B cell (primary cell): ENCODE measurements at regions not wholly inside any gene's neighbourhood (a gene's known extent, or its start where the extent isn't known, plus 50 kb on each side); places are given as distances from the start of the nearest gene placed in this dataset.

Experiments
- ATAC-seq: fragments of 200-7000 bp; cut with Tn5 transposase; one replicate; pipeline ENCODE4 v1.10.0; 2021; ENCODE audit warnings: low read depth, mild to moderate bottlenecking, moderate number of reproducible peaks, moderate library complexity
- CTCF ChIA-PET: fragments of 350-600 bp; sonication (Branson Sonifier 250); formaldehyde crosslinking; loops from one replicate; lab custom pipeline; 2021; ENCODE audit warnings: antibody characterized with exemption, inconsistent platforms; lab: Charles Lee
- POLR2A ChIA-PET: fragments of 350-600 bp; sonication (Branson Sonifier 250); formaldehyde crosslinking; loops from one replicate; lab custom pipeline; 2021; ENCODE audit warnings: antibody characterized with exemption; lab: Charles Lee
- DNase-seq: peaks from one replicate; pipeline ENCODE4 v3.0.0; 2013
- H2AFZ ChIP-seq: 2 replicates; pipeline ENCODE4 v1.6.1; 2012; ENCODE audit warnings: mild to moderate bottlenecking, low read depth, low read length; ENCODE audit not compliant: insufficient read depth, poor library complexity, severe bottlenecking
- H3K27ac ChIP-seq, 2 donors: 1 replicate in 1 of 2; 2 replicates in 1 of 2; pipeline ENCODE4 v1.5.1; 2012 to 2013; ENCODE audit warnings: low read length in 2 of 2, mild to moderate bottlenecking in 2 of 2, moderate library complexity in 1 of 2
- H3K27me3 ChIP-seq, 4 experiments: fragments of 200-600 bp in 1 of 4; sonication (generic) in 1 of 4; replicated peaks in 1 of 4; 1 replicate in 2 of 4; 2 replicates in 2 of 4; pipeline versions ENCODE4 v1.6.1 to v1.7.0; 2013 to 2016; ENCODE audit warnings: low read length in 3 of 4, mild to moderate bottlenecking in 2 of 4, mixed read lengths in 1 of 4, moderate library complexity in 1 of 4; ENCODE audit not compliant: insufficient read depth in 4 of 4, control insufficient read depth in 3 of 4; ENCODE audit errors: control extremely low read depth in 1 of 4
- H3K36me3 ChIP-seq, 2 experiments: replicated peaks in 1 of 2; 1 replicate in 1 of 2; 2 replicates in 1 of 2; pipeline versions ENCODE4 v1.6.1 to v1.7.1; 2013; ENCODE audit warnings: low read length in 1 of 2; ENCODE audit not compliant: insufficient read depth in 2 of 2, control insufficient read depth in 1 of 2; ENCODE audit errors: control extremely low read depth in 1 of 2, extremely low read depth in 1 of 2
- H3K4me1 ChIP-seq, 2 donors: fragments of 200-600 bp in 1 of 2; sonication (generic) in 1 of 2; 1 replicate in 1 of 2; 2 replicates in 1 of 2; pipeline versions ENCODE4 v1.5.1 to v1.6.1; 2013 to 2017; ENCODE audit warnings: low read length in 2 of 2; ENCODE audit not compliant: control insufficient read depth in 2 of 2, insufficient read depth in 2 of 2
- H3K4me2 ChIP-seq: replicated peaks from 2 replicates; pipeline ENCODE3; 2012; ENCODE audit warnings: mild to moderate bottlenecking, low read depth, low read length; ENCODE audit not compliant: poor library complexity, severe bottlenecking
- H3K4me3 ChIP-seq, 5 experiments: fragments of 200-600 bp in 1 of 5; sonication (generic) in 1 of 5; 1 replicate in 3 of 5; 2 replicates in 2 of 5; pipeline versions ENCODE4 v1.5.1 to v1.7.0; 2011 to 2016; ENCODE audit warnings: low read length in 4 of 5, mild to moderate bottlenecking in 4 of 5, low read depth in 2 of 5, control low read depth in 1 of 5, moderate library complexity in 1 of 5; ENCODE audit not compliant: insufficient read depth in 1 of 5; ENCODE audit errors: control extremely low read depth in 1 of 5, extremely low read depth in 1 of 5
- H3K79me2 ChIP-seq: fragments of 200-600 bp; sonication (generic); one replicate; pipeline ENCODE4 v1.6.0; 2016; ENCODE audit warnings: low read length; ENCODE audit not compliant: control insufficient read depth, insufficient read depth
- H3K9ac ChIP-seq: fragments of 200-600 bp; sonication (generic); 2 replicates; pipeline ENCODE4 v1.6.1; 2017; ENCODE audit warnings: mild to moderate bottlenecking, low read length, moderate library complexity
- H3K9me3 ChIP-seq, 3 donors: one replicate each; pipeline versions ENCODE4 v1.6.1 to v1.7.1; 2013; ENCODE audit warnings: low read length in 2 of 3; ENCODE audit not compliant: control insufficient read depth in 2 of 3, insufficient read depth in 1 of 3; ENCODE audit errors: control extremely low read depth in 1 of 3
- H4K20me1 ChIP-seq: 2 replicates; pipeline ENCODE4 v1.6.0; 2012; ENCODE audit warnings: mild to moderate bottlenecking, low read length; ENCODE audit not compliant: insufficient read depth, control insufficient read depth, poor library complexity, severe bottlenecking
- H3K27ac Mint-ChIP-seq: one replicate; pipeline ENCODE4 v1.8.0; 2021; ENCODE audit warnings: mixed read lengths
- H3K27me3 Mint-ChIP-seq: one replicate; pipeline ENCODE4 v1.8.0; 2021; ENCODE audit warnings: mixed read lengths
- H3K4me1 Mint-ChIP-seq: one replicate; pipeline ENCODE4 v1.8.0; 2021; ENCODE audit warnings: mixed read lengths
- H3K4me3 Mint-ChIP-seq: one replicate; pipeline ENCODE4 v1.8.0; 2021; ENCODE audit warnings: mixed read lengths
- H3K9me3 Mint-ChIP-seq: one replicate; pipeline ENCODE4 v1.8.0; 2022; ENCODE audit warnings: mixed read lengths; ENCODE audit not compliant: insufficient read depth
- EZH2 ChIP-seq: IDR thresholded peaks from 2 replicates; pipeline ENCODE4 v1.6.1; 2012; ENCODE audit warnings: borderline replicate concordance, low read depth, mild to moderate bottlenecking, moderate library complexity, low read length; ENCODE audit not compliant: insufficient read depth, poor library complexity, severe bottlenecking
- WGBS: methylation state at CpG from one replicate; pipeline ENCODE4 v1.1.5; 2013; ENCODE audit warnings: missing lambda C conversion rate; ENCODE audit not compliant: insufficient coverage; 5-methylcytosine and 5-hydroxymethylcytosine counted together
- intact Hi-C: fragments of 100-400 bp; cut with micrococcal nuclease; formaldehyde crosslinking; loops from one replicate; pipeline ENCODE4 v1.10.0; 2022
- TF ChIP-seq, protein P1 (sequence below): fragments of 200-600 bp; IDR thresholded peaks from one replicate; pipeline ENCODE4 v1.8.0; 2022; ENCODE audit warnings: antibody characterized with exemption, mild to moderate bottlenecking

DNA sequence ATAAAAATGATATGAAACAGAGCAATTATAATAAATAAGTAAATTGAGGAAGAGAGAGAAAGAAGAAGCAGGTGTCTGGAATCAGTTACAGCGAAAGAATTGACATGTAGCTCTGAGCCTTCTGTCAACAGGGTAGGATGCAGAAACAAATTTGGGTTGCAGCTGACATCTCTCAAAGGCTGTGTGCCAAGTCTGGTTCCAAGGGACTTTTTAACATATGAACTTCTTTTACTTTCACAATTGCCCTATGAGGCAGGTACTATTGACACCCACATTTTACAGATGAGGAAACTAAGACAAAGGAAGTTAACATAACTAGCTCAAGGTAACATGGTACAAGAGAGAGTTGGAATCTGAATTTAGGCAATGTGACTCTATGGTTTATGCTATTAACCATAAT, 260.0 kb downstream of the ASXL3 start:
- ChIA-PET POLR2A (no interaction called here), CTCF (interaction anchor here (1.7 kb wide), 1 partner anchor 12 kb away, joined by 3 read pairs; no protein-coding TSS in a partner anchor)
- WGBS, result no CpG with 5 or more reads among the region's 1 CpG
- H3K79me2 ChIP-seq, result no peaks in the 10 kb centered on the region
- H3K27ac ChIP-seq, result no peak overlapping the region
- Mint-ChIP-seq H3K4me1 (no peaks in the 10 kb centered on the region), H3K27me3 (no peaks in the 10 kb centered on the region), H3K4me3 (no peak overlapping the region), H3K27ac (no peak overlapping the region), H3K9me3 (no peaks in the 10 kb centered on the region)
- no peak for DNase-seq
- no peak overlapping the region for H2AFZ ChIP-seq
- no peak overlapping the region for H3K4me3 ChIP-seq
- H3K9ac ChIP-seq, result no peak overlapping the region
- H3K36me3 ChIP-seq, result no peaks in the 10 kb centered on the region
- TF ChIP-seq, protein P1, sequence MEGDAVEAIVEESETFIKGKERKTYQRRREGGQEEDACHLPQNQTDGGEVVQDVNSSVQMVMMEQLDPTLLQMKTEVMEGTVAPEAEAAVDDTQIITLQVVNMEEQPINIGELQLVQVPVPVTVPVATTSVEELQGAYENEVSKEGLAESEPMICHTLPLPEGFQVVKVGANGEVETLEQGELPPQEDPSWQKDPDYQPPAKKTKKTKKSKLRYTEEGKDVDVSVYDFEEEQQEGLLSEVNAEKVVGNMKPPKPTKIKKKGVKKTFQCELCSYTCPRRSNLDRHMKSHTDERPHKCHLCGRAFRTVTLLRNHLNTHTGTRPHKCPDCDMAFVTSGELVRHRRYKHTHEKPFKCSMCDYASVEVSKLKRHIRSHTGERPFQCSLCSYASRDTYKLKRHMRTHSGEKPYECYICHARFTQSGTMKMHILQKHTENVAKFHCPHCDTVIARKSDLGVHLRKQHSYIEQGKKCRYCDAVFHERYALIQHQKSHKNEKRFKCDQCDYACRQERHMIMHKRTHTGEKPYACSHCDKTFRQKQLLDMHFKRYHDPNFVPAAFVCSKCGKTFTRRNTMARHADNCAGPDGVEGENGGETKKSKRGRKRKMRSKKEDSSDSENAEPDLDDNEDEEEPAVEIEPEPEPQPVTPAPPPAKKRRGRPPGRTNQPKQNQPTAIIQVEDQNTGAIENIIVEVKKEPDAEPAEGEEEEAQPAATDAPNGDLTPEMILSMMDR, result no peak
- TF ChIP-seq EZH2, result no peak
- H4K20me1 ChIP-seq, result no peaks in the 10 kb centered on the region
- no peak overlapping the region for H3K4me2 ChIP-seq
- no peak for ATAC-seq
- no peaks in the 10 kb centered on the region for H3K4me1 ChIP-seq
- intact Hi-C loops, result no loop called here
- no peaks in the 10 kb centered on the region for H3K9me3 ChIP-seq
- no peaks in the 10 kb centered on the region for H3K27me3 ChIP-seq

DNA sequence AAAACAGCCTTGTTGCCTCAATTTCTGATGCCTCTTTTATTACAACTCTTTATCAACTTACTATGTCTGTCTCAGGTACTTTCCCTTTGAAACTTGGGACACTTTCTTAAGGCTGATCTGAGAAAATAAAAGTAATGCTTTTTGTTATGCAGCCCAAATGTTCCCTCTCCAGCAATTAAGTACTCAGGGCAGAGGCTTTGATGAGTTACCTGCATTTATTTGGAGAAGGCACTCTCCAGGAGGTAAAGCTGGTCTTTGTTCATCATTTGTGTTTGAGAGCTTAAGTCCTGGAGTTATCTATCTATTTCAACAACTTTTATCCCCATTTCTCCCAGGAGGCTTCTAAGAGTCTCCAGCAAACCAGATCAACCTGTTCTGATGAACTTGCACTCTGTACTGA, 259.2 kb downstream of the ASXL3 start:
- ATAC-seq (no peak), DNase-seq (no peak)
- H3K27ac Mint-ChIP-seq, result no peak overlapping the region
- H3K79me2 ChIP-seq, result no peaks in the 10 kb centered on the region
- no peak overlapping the region for H2AFZ ChIP-seq
- H3K9ac ChIP-seq, result no peak overlapping the region
- H3K4me1 Mint-ChIP-seq, result no peaks in the 10 kb centered on the region
- POLR2A ChIA-PET, result no interaction called here
- H3K4me3 ChIP-seq, result no peak overlapping the region
- no peak overlapping the region for H3K4me3 Mint-ChIP-seq
- no peaks in the 10 kb centered on the region for H3K27me3 ChIP-seq
- no peaks in the 10 kb centered on the region for H3K36me3 ChIP-seq
- CTCF ChIA-PET, result no interaction called here
- H3K27me3 Mint-ChIP-seq, result no peaks in the 10 kb centered on the region
- H3K27ac ChIP-seq, result no peak overlapping the region
- no peak overlapping the region for H3K4me2 ChIP-seq
- no peak for TF ChIP-seq EZH2
- TF ChIP-seq, protein P1, result no peak
- H3K9me3 ChIP-seq, result no peaks in the 10 kb centered on the region
- intact Hi-C loops, result no loop called here
- H3K9me3 Mint-ChIP-seq, result peaks cover 2% of the 10 kb centered on the region
- H3K4me1 ChIP-seq, result no peaks in the 10 kb centered on the region
- no peaks in the 10 kb centered on the region for H4K20me1 ChIP-seq
